ENCODE measurements at regions not wholly inside any gene's neighbourhood (a gene's known extent, or its start where the extent isn't known, plus 50 kb on each side); places are given as distances from the start of the nearest gene placed in this dataset.
A peak's percentile ranks its signal among the peaks of the same experiment; 100 is the strongest.

DNA sequence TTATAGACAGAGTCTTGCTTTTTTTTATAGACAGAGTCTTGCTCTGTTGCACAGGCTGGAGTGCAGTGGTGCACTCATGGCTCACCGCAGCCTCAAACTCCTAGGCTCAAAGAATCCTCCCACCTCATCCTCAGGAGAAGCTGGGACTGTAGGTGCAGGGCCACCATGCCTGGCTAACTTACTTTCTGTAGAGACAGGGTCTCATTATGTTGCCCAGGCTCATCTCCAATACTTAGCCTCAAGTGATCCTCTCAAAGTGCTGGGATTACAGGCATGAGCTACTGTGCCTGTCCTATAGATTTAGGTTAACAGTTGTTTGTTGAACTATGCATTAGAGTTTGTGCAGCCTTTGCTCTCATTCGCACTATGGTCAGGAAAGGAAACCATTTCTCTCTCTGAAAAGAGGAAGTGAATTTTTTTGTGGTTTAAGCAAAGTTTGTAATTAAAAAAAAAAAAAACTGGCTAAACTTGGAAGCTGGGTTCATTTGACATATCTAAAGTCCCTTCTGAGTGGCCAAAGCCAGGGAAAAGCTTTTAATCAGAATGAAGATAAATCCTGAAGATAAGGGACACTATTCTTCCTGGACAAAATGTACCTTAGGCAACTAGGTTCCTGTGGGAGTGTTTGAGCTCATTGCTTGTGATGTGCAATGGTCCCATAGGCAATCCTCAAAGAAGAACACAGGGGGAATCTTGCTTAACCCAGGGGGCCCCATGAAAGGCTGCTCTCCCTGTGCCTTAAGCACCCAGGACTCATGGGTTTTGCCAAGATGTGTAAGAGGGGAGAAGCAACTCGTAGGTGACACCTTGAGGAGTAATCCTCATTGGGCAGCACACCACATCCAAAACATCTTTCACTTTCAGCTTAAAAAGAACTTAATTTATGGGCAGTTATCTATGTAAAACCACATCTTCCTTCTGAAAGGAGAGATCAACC is 201.7 kb downstream of the MREG start:
- Mint-ChIP-seq H3K36me3 (ENCODE audit: low read depth) (no peaks in the 10 kb centered on the region), H3K27me3 (no peaks in the 10 kb centered on the region), H3K27ac (no peak overlapping the region), H3K9me3 (ENCODE audit: low read depth) (no peaks in the 10 kb centered on the region), H3K4me3 (no peak overlapping the region), H3K4me1 (peaks cover 16% of the 10 kb centered on the region)
- DNase-seq, result no peak
- POLR2A ChIA-PET, result interaction anchor here (0.6 kb wide), 1 partner anchor 622 kb away, joined by 3 read pairs; no protein-coding TSS in a partner anchor
- CTCF ChIA-PET, result interaction anchor here (0.6 to 1.6 kb wide), 5 partner anchors 9 to 264 kb away, joined by 3 to 5 read pairs (median 4); no protein-coding TSS in a partner anchor
- intact Hi-C loops (cut with DNase I, micrococcal nuclease), result no loop called here
- ATAC-seq, result peak; percentile 23

DNA sequence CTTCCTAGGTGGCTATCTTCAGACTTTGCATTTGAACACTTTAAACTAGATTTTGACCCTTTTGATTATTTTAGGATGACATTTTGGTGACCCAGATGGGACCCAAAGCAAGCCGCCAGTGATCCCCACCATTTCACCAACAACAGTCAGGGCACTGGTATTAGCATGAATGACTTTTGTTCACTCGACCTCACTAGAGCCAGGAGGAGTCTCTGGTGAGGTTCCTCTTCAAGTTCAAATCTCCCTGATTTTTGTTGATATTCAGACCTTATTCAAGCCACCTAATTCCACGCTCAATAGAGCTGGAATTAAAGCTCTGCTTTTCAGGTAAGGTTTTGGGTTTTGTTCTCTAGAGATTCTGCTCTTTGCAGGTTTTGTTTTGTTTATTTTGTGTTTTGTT is 202.3 kb downstream of the MREG start:
- ATAC-seq (no peak), DNase-seq (no peak)
- Mint-ChIP-seq H3K4me1 (peaks cover 16% of the 10 kb centered on the region), H3K36me3 (ENCODE audit: low read depth) (no peaks in the 10 kb centered on the region), H3K27ac (no peak overlapping the region), H3K27me3 (no peaks in the 10 kb centered on the region), H3K9me3 (ENCODE audit: low read depth) (no peaks in the 10 kb centered on the region), H3K4me3 (no peak overlapping the region)
- ChIA-PET CTCF (interaction anchor here (1.6 kb wide), 1 partner anchor 9 kb away, joined by 5 read pairs; no protein-coding TSS in a partner anchor), POLR2A (no interaction called here)
- intact Hi-C loops (cut with DNase I, micrococcal nuclease), result no loop called here

DNA sequence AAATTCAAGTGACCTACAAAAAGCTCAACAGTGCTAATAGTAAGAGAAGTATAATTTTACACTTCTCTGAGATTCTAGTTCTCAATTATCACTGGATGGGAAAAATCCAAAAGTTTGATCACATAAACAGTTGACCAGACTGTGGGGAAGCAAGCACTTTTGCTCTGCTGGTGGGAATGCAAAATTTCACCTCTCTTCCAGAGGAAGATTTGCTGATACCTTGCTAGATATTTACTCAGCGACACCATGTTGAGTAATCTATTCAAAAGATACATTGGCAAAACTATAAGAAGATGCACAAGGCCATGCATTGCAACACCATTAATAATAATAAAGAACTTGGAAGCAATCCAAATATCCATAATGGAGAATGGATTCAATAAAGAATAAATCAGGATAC is 204.4 kb downstream of the MREG start:
- intact Hi-C loops (cut with DNase I, micrococcal nuclease), result no loop called here
- no peak overlapping the region for H3K4me3 Mint-ChIP-seq
- H3K9me3 Mint-ChIP-seq (ENCODE audit: low read depth), result no peaks in the 10 kb centered on the region
- H3K27ac Mint-ChIP-seq, result no peak overlapping the region
- H3K27me3 Mint-ChIP-seq, result no peaks in the 10 kb centered on the region
- ATAC-seq, result no peak
- DNase-seq, result no peak
- ChIA-PET POLR2A (no interaction called here), CTCF (no interaction called here)
- H3K36me3 Mint-ChIP-seq (ENCODE audit: low read depth), result no peaks in the 10 kb centered on the region
- peaks cover 16% of the 10 kb centered on the region for H3K4me1 Mint-ChIP-seq

DNA sequence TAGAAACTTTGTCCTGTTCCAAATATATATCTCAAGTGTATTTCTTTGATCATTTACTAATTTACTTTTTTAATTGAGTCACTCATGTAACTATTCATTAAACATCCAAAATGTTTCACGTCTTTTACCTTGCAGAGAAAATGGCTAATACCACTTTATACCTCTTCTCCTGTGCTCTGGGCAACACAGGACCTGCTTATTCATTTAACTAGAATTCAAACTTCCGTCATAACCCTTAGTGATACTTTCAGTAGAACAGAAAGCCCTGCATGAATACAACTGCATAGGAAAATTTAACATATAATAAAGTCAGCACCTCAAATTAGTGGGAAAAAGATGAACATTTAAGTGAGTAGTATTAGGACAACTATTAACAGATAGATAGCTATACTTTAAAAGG is 205.2 kb downstream of the MREG start:
- Mint-ChIP-seq H3K9me3 (ENCODE audit: low read depth) (no peaks in the 10 kb centered on the region), H3K27ac (no peak overlapping the region), H3K4me1 (peaks cover 16% of the 10 kb centered on the region), H3K4me3 (no peak overlapping the region), H3K36me3 (ENCODE audit: low read depth) (no peaks in the 10 kb centered on the region), H3K27me3 (no peaks in the 10 kb centered on the region)
- ATAC-seq (no peak), DNase-seq (no peak)
- ChIA-PET CTCF (no interaction called here), POLR2A (no interaction called here)
- intact Hi-C loops (cut with DNase I, micrococcal nuclease), result no loop called here

DNA sequence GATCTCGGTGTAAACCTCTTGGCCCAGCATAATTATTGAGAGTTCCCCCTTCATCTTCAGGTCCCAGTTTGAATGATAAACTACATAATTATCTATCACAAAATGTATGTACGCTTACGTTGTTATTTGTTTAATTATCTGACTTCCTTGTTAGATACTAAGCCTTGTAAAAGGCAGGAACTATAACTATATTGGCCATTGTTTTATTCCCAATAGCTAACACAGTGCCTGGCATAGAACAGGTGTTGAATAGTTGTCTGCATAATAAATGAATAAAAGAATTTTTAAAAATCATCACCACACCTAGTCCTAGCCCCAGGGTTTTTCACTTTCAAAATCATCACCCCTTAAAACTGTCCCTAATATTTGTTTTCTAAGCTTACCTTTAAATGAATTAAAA is 207.9 kb downstream of the MREG start:
- Mint-ChIP-seq H3K4me1 (no peaks in the 10 kb centered on the region), H3K36me3 (ENCODE audit: low read depth) (no peaks in the 10 kb centered on the region), H3K4me3 (no peak overlapping the region), H3K9me3 (ENCODE audit: low read depth) (no peaks in the 10 kb centered on the region), H3K27ac (no peak overlapping the region), H3K27me3 (no peaks in the 10 kb centered on the region)
- intact Hi-C loops (cut with DNase I, micrococcal nuclease), result no loop called here
- DNase-seq, result no peak
- no peak for ATAC-seq
- CTCF ChIA-PET, result interaction anchor here (0.9 kb wide), 1 partner anchor 62 kb away, joined by 4 read pairs; no protein-coding TSS in a partner anchor
- POLR2A ChIA-PET, result no interaction called here

DNA sequence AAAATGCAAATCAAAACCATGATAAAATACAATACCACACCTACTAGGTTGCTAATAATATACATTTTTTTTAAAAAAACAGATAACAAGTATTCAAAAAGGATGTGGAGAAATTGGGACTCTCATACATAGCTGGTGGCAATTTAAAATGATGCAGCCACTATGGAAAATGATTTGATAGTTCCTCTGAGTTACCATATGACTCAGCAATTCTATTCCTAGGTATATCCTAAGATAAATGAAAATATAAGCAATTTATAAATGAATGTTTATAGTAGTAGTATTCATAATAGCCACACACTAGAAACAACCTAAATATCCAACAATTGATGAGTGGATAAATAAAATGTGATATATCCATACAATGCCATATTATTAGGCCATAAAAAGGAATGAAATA is 210.2 kb downstream of the MREG start:
- ATAC-seq, result no peak
- no peak for DNase-seq
- Mint-ChIP-seq H3K9me3 (ENCODE audit: low read depth) (no peaks in the 10 kb centered on the region), H3K4me1 (no peaks in the 10 kb centered on the region), H3K27ac (no peak overlapping the region), H3K4me3 (no peak overlapping the region), H3K27me3 (no peaks in the 10 kb centered on the region), H3K36me3 (ENCODE audit: low read depth) (no peaks in the 10 kb centered on the region)
- intact Hi-C loops (cut with DNase I, micrococcal nuclease), result no loop called here
- ChIA-PET POLR2A (no interaction called here), CTCF (interaction anchor here (0.7 to 1.6 kb wide), 3 partner anchors 8 to 129 kb away, joined by 3 to 5 read pairs (median 3); no protein-coding TSS in a partner anchor)

DNA sequence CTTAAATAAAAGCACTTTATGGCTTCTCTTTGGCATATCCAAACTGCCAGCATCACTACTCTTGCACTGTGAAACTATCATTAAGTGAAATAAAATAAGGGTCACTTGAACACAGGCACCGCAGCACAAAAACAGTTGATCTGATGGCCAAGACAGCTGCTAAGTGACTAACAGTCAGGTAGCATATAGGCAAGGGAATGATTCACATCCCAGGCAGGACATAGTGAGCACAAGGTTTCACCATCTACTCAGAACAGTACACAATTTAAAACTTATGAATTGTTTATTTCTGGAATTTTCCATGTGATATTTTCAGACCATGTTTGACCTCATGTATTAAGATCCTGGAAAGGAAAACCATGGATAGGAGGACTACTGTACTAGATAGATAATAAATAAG is 214.2 kb downstream of the MREG start:
- Mint-ChIP-seq H3K4me1 (peaks cover 5% of the 10 kb centered on the region), H3K36me3 (ENCODE audit: low read depth) (no peaks in the 10 kb centered on the region), H3K27ac (no peak overlapping the region), H3K27me3 (no peaks in the 10 kb centered on the region), H3K4me3 (no peak overlapping the region), H3K9me3 (ENCODE audit: low read depth) (no peaks in the 10 kb centered on the region)
- DNase-seq (no peak), ATAC-seq (no peak)
- POLR2A ChIA-PET, result no interaction called here
- intact Hi-C loops (cut with DNase I, micrococcal nuclease), result no loop called here
- CTCF ChIA-PET, result no interaction called here

DNA sequence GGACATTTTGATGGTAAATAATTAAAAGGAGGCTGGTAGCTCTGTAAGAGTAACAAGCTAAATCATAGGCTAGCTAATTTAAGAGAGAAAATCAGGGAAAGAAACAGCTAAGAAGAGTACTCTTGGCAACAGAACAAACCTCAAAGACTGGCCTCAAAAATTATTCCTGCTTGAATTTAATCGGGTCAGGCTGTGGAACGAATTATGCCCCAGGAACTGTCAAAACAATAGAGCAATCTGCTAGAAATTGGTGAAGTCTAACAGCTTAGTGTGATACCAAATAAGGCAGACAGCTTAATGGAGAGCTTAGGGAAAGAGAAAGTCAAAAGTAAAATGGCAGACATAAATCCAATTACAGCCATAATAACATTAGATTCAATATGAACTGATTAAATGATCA is 215.7 kb downstream of the MREG start:
- Mint-ChIP-seq H3K9me3 (ENCODE audit: low read depth) (no peaks in the 10 kb centered on the region), H3K36me3 (ENCODE audit: low read depth) (no peaks in the 10 kb centered on the region), H3K4me1 (peaks cover 14% of the 10 kb centered on the region), H3K27me3 (no peaks in the 10 kb centered on the region), H3K27ac (no peak overlapping the region), H3K4me3 (no peak overlapping the region)
- no peak for ATAC-seq
- DNase-seq, result no peak
- ChIA-PET POLR2A (no interaction called here), CTCF (interaction anchor here (0.6 kb wide), 1 partner anchor 52 kb away, joined by 3 read pairs; no protein-coding TSS in a partner anchor)
- intact Hi-C loops (cut with DNase I, micrococcal nuclease), result no loop called here

DNA sequence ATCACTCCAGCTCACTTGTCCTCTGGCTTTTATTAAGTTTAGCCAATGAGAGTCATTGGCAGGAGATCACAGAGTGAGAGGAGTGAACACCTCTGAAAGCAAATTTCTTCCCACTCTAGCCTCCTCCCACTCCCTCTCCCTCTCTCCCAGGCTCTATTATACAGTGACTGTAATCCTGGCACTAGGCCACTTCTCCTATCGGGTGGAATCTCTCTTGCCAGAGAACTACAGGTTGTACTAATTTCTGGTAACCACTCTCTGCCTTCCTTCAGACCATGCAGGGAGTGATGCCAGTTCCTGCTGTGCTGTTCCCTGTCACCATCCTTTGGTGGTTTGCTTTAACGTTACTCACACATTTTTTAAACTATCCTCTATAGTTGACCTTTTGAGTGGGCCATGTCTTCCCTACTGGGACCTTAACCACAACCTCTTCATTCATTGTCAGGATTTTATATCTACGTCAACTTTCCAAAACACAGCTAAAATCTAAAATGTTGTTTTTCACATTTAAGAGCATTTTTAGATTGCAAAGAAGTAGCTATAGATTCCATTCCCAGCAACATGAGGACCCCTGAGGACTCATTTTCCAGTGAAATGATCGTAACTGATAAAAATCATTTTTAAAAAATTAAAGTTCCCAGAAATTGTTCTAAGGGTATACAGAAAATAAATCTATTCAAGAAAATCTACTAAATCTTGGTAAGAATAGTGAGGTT is 217.1 kb downstream of the MREG start:
- ChIA-PET CTCF (interaction anchor here (0.9 to 1.0 kb wide), 2 partner anchors 10 to 192 kb away, joined by 3 to 5 read pairs; no protein-coding TSS in a partner anchor), POLR2A (no interaction called here)
- ATAC-seq (peak; percentile 67), DNase-seq (peak; percentile 6)
- H3K36me3 Mint-ChIP-seq (ENCODE audit: low read depth), result no peaks in the 10 kb centered on the region
- H3K4me1 Mint-ChIP-seq, result peaks cover 14% of the 10 kb centered on the region
- no peaks in the 10 kb centered on the region for H3K9me3 Mint-ChIP-seq (ENCODE audit: low read depth)
- H3K27me3 Mint-ChIP-seq, result no peaks in the 10 kb centered on the region
- H3K27ac Mint-ChIP-seq, result no peak overlapping the region
- no peak overlapping the region for H3K4me3 Mint-ChIP-seq
- intact Hi-C loops (cut with DNase I, micrococcal nuclease), result no loop called here

DNA sequence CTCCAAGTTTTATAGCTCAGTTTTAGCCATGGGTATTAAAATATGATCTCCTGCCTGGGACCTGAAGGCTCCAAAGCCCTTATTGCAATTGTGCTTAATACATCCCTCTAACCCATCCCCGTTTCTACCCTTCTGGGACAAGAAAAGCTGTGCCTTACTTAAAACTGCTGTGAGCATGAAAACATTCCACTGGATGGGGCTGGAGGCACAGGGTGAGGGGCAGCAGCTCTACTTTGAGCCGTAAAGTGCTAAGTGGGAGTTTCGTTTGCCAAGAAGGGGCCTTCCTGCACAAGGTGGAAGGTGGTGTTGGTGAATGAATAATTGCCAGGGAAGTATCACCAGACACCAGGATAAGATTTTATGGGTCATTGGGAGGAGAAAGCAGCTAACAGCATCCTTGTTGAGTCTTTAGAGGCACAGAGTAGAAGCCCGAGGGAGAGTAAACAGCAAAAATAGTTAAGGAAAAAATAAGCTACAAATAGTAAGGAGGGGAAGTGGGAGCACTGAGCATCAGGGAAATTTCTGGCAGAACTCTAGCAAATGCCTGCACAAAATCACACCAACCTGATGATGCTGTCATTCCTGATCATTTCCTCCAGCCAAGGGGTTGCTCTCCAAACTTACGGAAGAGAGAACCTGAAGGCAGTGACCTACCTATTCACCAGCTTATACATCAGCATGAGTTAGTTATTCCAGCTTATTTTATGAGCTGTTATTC is 218.4 kb downstream of the MREG start:
- intact Hi-C loops (cut with DNase I, micrococcal nuclease), result no loop called here
- ATAC-seq, result no peak
- ChIA-PET CTCF (interaction anchor here (0.8 to 1.0 kb wide), 3 partner anchors 34 to 228 kb away, joined by 3 to 5 read pairs (median 3); no protein-coding TSS in a partner anchor), POLR2A (no interaction called here)
- H3K27me3 Mint-ChIP-seq, result no peaks in the 10 kb centered on the region
- no peak overlapping the region for H3K4me3 Mint-ChIP-seq
- no peak overlapping the region for H3K27ac Mint-ChIP-seq
- no peak for DNase-seq
- H3K4me1 Mint-ChIP-seq, result peaks cover 14% of the 10 kb centered on the region
- no peaks in the 10 kb centered on the region for H3K9me3 Mint-ChIP-seq (ENCODE audit: low read depth)
- no peaks in the 10 kb centered on the region for H3K36me3 Mint-ChIP-seq (ENCODE audit: low read depth)

DNA sequence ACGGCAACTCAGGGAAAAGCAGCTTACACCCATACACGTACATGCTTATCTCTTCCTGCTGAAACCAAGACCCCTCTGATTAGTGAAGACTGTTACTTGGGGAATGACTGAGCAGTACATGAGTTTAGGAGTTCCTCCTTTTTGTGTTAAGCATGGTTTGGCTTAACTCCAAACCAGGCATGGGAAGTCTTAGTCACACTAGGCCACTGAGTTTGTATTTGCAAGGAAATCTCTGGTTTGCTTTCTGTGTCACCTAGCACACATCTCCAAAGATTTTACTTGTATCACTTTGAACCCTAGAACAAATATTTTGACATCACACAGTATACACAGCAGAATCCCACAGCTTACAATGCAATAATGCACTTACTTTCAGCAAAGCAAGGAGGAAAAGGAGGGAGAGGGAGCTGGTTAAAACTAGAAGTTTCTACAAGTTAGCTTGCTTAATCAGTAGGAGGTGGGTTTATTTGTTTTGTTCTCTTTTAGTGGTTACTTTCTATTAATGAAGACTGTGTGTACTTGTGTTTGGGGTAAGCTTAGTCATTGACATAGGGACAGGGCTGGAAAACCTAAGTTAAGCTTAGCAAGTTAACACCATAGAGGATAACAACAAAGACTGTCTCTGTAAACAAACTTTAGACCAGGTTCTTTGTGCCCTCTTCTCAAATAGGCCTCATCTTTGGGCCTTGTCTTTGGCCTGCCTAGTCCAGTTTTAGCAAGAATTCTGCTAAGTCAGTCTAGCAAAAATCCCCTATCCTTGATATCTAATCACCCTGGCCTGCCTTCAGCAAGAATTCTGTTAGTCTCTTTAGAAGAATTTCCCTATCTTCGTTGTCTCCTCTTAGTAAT is 219.4 kb downstream of the MREG start:
- peaks cover 14% of the 10 kb centered on the region for H3K4me1 Mint-ChIP-seq
- H3K27me3 Mint-ChIP-seq, result no peaks in the 10 kb centered on the region
- intact Hi-C loops (cut with DNase I, micrococcal nuclease), result no loop called here
- ChIA-PET CTCF (interaction anchor here (0.6 to 1.0 kb wide), 4 partner anchors 18 to 229 kb away, joined by 3 read pairs; no protein-coding TSS in a partner anchor), POLR2A (no interaction called here)
- H3K27ac Mint-ChIP-seq, result no peak overlapping the region
- ATAC-seq (peak; percentile 75), DNase-seq (peak; percentile 63)
- H3K9me3 Mint-ChIP-seq (ENCODE audit: low read depth), result no peaks in the 10 kb centered on the region
- no peaks in the 10 kb centered on the region for H3K36me3 Mint-ChIP-seq (ENCODE audit: low read depth)
- H3K4me3 Mint-ChIP-seq, result no peak overlapping the region
